SU-DHL-6 (cell line): ENCODE measurements at regions not wholly inside any gene's neighbourhood (a gene's known extent, or its start where the extent isn't known, plus 50 kb on each side); places are given as distances from the start of the nearest gene placed in this dataset.

Experiments used
- H2AFZ ChIP-seq: fragments of 200-600 bp; sonication (generic); 2 replicates; pipeline ENCODE4 v1.6.1; 2014; ENCODE audit warnings: low read depth, mild to moderate bottlenecking, moderate library complexity, mixed read lengths, antibody characterized with exemption, low read length; ENCODE audit not compliant: severe bottlenecking
- H3F3A ChIP-seq: fragments of 200-600 bp; shearing (Covaris generic); 2 replicates; pipeline ENCODE4 v1.6.0; 2016; ENCODE audit warnings: antibody characterized with exemption, mild to moderate bottlenecking; ENCODE audit not compliant: insufficient read depth
- H3K27ac ChIP-seq: fragments of 200-600 bp; sonication (generic); 2 replicates; pipeline ENCODE4 v1.5.1; 2016; ENCODE audit warnings: low read depth, mild to moderate bottlenecking, low read length, moderate library complexity, mixed read lengths
- H3K27me3 ChIP-seq: fragments of 200-600 bp; sonication (generic), shearing (Covaris generic); 2 replicates; pipeline ENCODE4 v1.6.0; 2014; ENCODE audit warnings: mild to moderate bottlenecking, low read length
- H3K36me3 ChIP-seq: fragments of 200-600 bp; sonication (generic); 2 replicates; pipeline ENCODE4 v1.6.1; 2014; ENCODE audit warnings: mild to moderate bottlenecking, low read length, mixed read lengths
- H3K4me2 ChIP-seq: fragments of 300-600, 200-600 bp; shearing (Covaris generic), sonication (generic); 2 replicates; pipeline ENCODE4 v1.6.0; 2014; ENCODE audit warnings: low read length, low read depth, mild to moderate bottlenecking; ENCODE audit not compliant: poor library complexity, severe bottlenecking
- H3K4me3 ChIP-seq: fragments of 200-600 bp; sonication (generic); 2 replicates; pipeline ENCODE4 v1.5.1; 2014; ENCODE audit warnings: antibody characterized with exemption, low read length, mild to moderate bottlenecking, mixed read lengths; ENCODE audit not compliant: insufficient read depth, poor library complexity, severe bottlenecking
- H3K79me2 ChIP-seq: fragments of 200-600 bp; sonication (generic); 2 replicates; pipeline ENCODE4 v1.6.1; 2014; ENCODE audit warnings: mild to moderate bottlenecking, low read length, moderate library complexity; ENCODE audit not compliant: insufficient read depth
- H3K9ac ChIP-seq: fragments of 200-600 bp; sonication (generic); 2 replicates; pipeline ENCODE4 v1.7.0; 2014; ENCODE audit warnings: mild to moderate bottlenecking, low read length
- H3K9me2 ChIP-seq: fragments of 200-600 bp; sonication (generic); replicated peaks from 2 replicates; pipeline ENCODE4 v1.6.1; 2014; ENCODE audit warnings: low read length; ENCODE audit not compliant: insufficient read depth
- H3K9me3 ChIP-seq: fragments of 200-600 bp; sonication (generic); 2 replicates; pipeline ENCODE4 v1.6.1; 2014; ENCODE audit warnings: low read length, mixed read lengths; ENCODE audit not compliant: insufficient read depth
- H4K20me1 ChIP-seq: fragments of 200-600 bp; sonication (generic); 2 replicates; pipeline ENCODE4 v1.6.1; 2014; ENCODE audit warnings: low read depth, mild to moderate bottlenecking, antibody characterized with exemption, low read length, moderate library complexity, mixed read lengths
- CTCF ChIP-seq: fragments of 200-600 bp; sonication (generic); IDR thresholded peaks from one replicate; pipeline ENCODE4 v1.5.1; 2017; ENCODE audit warnings: antibody characterized with exemption, mild to moderate bottlenecking, low read length, moderate library complexity; ENCODE audit not compliant: insufficient read depth, poor library complexity, severe bottlenecking
- EZH2phosphoT487 ChIP-seq: fragments of 200-600 bp; sonication (generic), shearing (Covaris generic); conservative IDR thresholded peaks from 2 replicates; pipeline ENCODE4 v1.6.1; 2018; ENCODE audit warnings: mild to moderate bottlenecking, antibody characterized with exemption, low read length, moderate library complexity, mixed read lengths

- TF ChIP-seq EZH2phosphoT487 (no peak), CTCF (no peak)
- Histone ChIP-seq H3K79me2 (no peaks in the 10 kb centered on the region), H3K27me3 (no peaks in the 10 kb centered on the region), H3K4me3 (no peak overlapping the region), H3K9me2 (no peaks in the 10 kb centered on the region), H4K20me1 (no peaks in the 10 kb centered on the region), H3K4me2 (no peak overlapping the region), H3K27ac (no peak overlapping the region), H3K9me3 (no peaks in the 10 kb centered on the region), H3K36me3 (no peaks in the 10 kb centered on the region), H3F3A (no peaks in the 10 kb centered on the region), H3K9ac (no peak overlapping the region), H2AFZ (no peak overlapping the region)
Measured at GRCh38 chr2:122022531-122022930, 267.1 kb downstream of the TSN start.

GRCh38 chr2:122023059-122023864 is 267.8 kb downstream of the TSN start:
- Histone ChIP-seq H2AFZ (no peak overlapping the region), H3K9me2 (no peaks in the 10 kb centered on the region), H3K4me3 (no peak overlapping the region), H3K9ac (no peak overlapping the region), H3K27me3 (no peaks in the 10 kb centered on the region), H3K4me2 (no peak overlapping the region), H4K20me1 (no peaks in the 10 kb centered on the region), H3K27ac (no peak overlapping the region), H3K9me3 (no peaks in the 10 kb centered on the region), H3F3A (no peaks in the 10 kb centered on the region), H3K36me3 (no peaks in the 10 kb centered on the region), H3K79me2 (no peaks in the 10 kb centered on the region)
- TF ChIP-seq EZH2phosphoT487 (no peak), CTCF (no peak)

- H3K36me3 ChIP-seq: no peaks in the 10 kb centered on the region
- H3F3A ChIP-seq: no peaks in the 10 kb centered on the region
- no peak overlapping the region for H3K4me3 ChIP-seq
- no peaks in the 10 kb centered on the region for H3K27me3 ChIP-seq
- no peak overlapping the region for H2AFZ ChIP-seq
- no peaks in the 10 kb centered on the region for H4K20me1 ChIP-seq
- H3K9me2 ChIP-seq: no peaks in the 10 kb centered on the region
- no peaks in the 10 kb centered on the region for H3K79me2 ChIP-seq
- H3K27ac ChIP-seq: no peak overlapping the region
- H3K9ac ChIP-seq: no peak overlapping the region
- no peak overlapping the region for H3K4me2 ChIP-seq
- no peaks in the 10 kb centered on the region for H3K9me3 ChIP-seq
- TF ChIP-seq CTCF: no peak
- TF ChIP-seq EZH2phosphoT487: no peak
Measured at GRCh38 chr2:122027510-122028217, 272.2 kb downstream of the TSN start.
